GM18502 (cell line): ENCODE measurements at regions not wholly inside any gene's neighbourhood (a gene's known extent, or its start where the extent isn't known, plus 50 kb on each side); places are given as distances from the start of the nearest gene placed in this dataset.
"Not testable (repeated sequence)": the region's sequence is repeated elsewhere in the genome, so short reads cannot be mapped to it uniquely, and the experiment has no call there.

Experiments used
- ATAC-seq: cut with Tn5 transposase; IDR thresholded peaks from one replicate; pipeline ENCODE4 v1.9.1; 2021; ENCODE audit warnings: mild to moderate bottlenecking; ENCODE audit not compliant: unreplicated experiment, poor library complexity

GRCh38 chr7:79965946-79966345, 168.7 kb upstream of the GNAI1 start:
- no peak for ATAC-seq

- no peak for ATAC-seq
These were observed 170.2 kb upstream of the GNAI1 start for GRCh38 chr7:79964463-79964862.

GRCh38 chr7:79953130-79953529, 181.5 kb upstream of the GNAI1 start:
- ATAC-seq = no peak

- ATAC-seq = no peak
These were observed 182.2 kb upstream of the GNAI1 start for GRCh38 chr7:79952399-79952798.

- no peak for ATAC-seq
These were observed 183.2 kb upstream of the GNAI1 start for GRCh38 chr7:79951415-79951814.

GRCh38 chr7:79949778-79950177, 184.9 kb upstream of the GNAI1 start:
- no peak for ATAC-seq

- no peak for ATAC-seq
These were observed 198.2 kb upstream of the GNAI1 start for GRCh38 chr7:79936281-79936983.

- no peak for ATAC-seq
These were observed 199.9 kb upstream of the GNAI1 start for GRCh38 chr7:79934727-79935126.

- ATAC-seq = no peak
These were observed 201.5 kb upstream of the GNAI1 start for GRCh38 chr7:79933144-79933543.

GRCh38 chr7:79930604-79931003, 204.0 kb upstream of the GNAI1 start:
- no peak for ATAC-seq

GRCh38 chr7:79927116-79927515, 207.5 kb upstream of the GNAI1 start:
- no peak for ATAC-seq

GRCh38 chr7:79923953-79924352, 210.7 kb upstream of the GNAI1 start:
- ATAC-seq = no peak

GRCh38 chr7:79922894-79923293, 211.7 kb upstream of the GNAI1 start:
- no peak for ATAC-seq

GRCh38 chr7:79921976-79922375, 212.7 kb upstream of the GNAI1 start:
- ATAC-seq = no peak

- ATAC-seq = not testable (repeated sequence)
These were observed 216.0 kb upstream of the GNAI1 start for GRCh38 chr7:79918632-79919031.

- ATAC-seq = not testable (repeated sequence)
These were observed 219.3 kb upstream of the GNAI1 start for GRCh38 chr7:79915346-79915745.

GRCh38 chr7:79912213-79912633, 222.4 kb upstream of the GNAI1 start:
- ATAC-seq = no peak

- no peak for ATAC-seq
These were observed 223.2 kb upstream of the GNAI1 start for GRCh38 chr7:79911420-79911819.

- ATAC-seq = no peak
These were observed 225.5 kb upstream of the GNAI1 start for GRCh38 chr7:79909176-79909575.

- no peak for ATAC-seq
These were observed 237.5 kb upstream of the GNAI1 start for GRCh38 chr7:79897166-79897565.

GRCh38 chr7:79893991-79894390, 240.6 kb upstream of the GNAI1 start:
- ATAC-seq = no peak

GRCh38 chr7:79882922-79883321, 251.7 kb upstream of the GNAI1 start:
- no peak for ATAC-seq

GRCh38 chr7:79880312-79880711, 254.3 kb upstream of the GNAI1 start:
- ATAC-seq = no peak
